ENCODE measurements at regions not wholly inside any gene's neighbourhood (a gene's known extent, or its start where the extent isn't known, plus 50 kb on each side); places are given as distances from the start of the nearest gene placed in this dataset.

DNA sequence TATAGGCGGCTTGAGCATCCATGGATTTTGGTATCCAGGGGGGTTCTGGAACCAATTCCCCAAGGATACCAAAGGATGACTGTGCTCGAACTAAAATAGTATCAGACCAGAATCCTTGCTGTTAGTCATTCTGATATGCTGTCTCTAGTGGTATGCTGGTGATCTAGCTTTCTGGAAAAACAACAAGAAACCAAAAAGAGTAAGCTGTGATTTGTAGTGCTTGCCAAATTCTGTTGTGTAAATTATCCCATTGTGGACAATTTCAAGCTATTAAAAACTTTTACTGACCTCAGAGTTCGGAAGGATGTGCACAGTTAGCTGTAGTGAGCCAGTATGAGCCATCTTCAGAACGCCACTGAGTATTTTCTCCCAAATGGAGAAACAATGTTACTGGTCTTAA lies 99.0 kb upstream of the FBN2 start:
- intact Hi-C loops (cut with DNase I; ENCODE audit: low total_unique reads), result no loop called here
- Histone ChIP-seq H3K36me3 (no peaks in the 10 kb centered on the region), H3K4me3 (no peak overlapping the region), H3K9me3 (no peaks in the 10 kb centered on the region), H3K27ac (no peak overlapping the region), H3K4me1 (no peaks in the 10 kb centered on the region), H3K27me3 (no peaks in the 10 kb centered on the region)
- TF ChIP-seq POLR2A (IDR thresholded peaks at IDR 0.05), result no peak
- TF ChIP-seq, protein P1, sequence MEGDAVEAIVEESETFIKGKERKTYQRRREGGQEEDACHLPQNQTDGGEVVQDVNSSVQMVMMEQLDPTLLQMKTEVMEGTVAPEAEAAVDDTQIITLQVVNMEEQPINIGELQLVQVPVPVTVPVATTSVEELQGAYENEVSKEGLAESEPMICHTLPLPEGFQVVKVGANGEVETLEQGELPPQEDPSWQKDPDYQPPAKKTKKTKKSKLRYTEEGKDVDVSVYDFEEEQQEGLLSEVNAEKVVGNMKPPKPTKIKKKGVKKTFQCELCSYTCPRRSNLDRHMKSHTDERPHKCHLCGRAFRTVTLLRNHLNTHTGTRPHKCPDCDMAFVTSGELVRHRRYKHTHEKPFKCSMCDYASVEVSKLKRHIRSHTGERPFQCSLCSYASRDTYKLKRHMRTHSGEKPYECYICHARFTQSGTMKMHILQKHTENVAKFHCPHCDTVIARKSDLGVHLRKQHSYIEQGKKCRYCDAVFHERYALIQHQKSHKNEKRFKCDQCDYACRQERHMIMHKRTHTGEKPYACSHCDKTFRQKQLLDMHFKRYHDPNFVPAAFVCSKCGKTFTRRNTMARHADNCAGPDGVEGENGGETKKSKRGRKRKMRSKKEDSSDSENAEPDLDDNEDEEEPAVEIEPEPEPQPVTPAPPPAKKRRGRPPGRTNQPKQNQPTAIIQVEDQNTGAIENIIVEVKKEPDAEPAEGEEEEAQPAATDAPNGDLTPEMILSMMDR (IDR thresholded peaks at IDR 0.05), result no peak
- no peak for TF ChIP-seq POLR2AphosphoS5 (IDR thresholded peaks at IDR 0.05)
- no peak for DNase-seq (ENCODE audit: low spot score in 2 of 2)

DNA sequence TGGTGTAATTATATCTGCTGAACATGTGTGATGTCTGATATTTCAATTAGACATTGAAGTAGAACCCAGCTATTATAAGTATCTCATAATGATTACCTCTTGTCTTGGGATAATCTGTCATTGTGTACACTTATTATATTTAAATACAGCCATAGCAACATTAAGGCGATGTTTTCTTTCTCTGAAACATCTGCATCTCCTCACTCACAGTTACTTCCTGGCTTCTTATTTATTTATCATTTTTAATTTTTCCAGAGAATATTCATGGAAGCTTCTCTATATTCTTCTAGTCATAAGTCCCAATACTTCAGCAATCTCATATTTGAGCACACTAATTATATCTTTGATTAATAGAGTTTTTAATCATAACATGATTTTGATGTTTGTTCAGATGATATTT lies 103.8 kb upstream of the FBN2 start:
- no peak overlapping the region for H3K27ac ChIP-seq
- no peaks in the 10 kb centered on the region for H3K27me3 ChIP-seq
- TF ChIP-seq POLR2A (IDR thresholded peaks at IDR 0.05), result no peak
- no peak for TF ChIP-seq POLR2AphosphoS5 (IDR thresholded peaks at IDR 0.05)
- TF ChIP-seq, protein P1 (IDR thresholded peaks at IDR 0.05), result no peak
- no peak for DNase-seq (ENCODE audit: low spot score in 2 of 2)
- no peaks in the 10 kb centered on the region for H3K9me3 ChIP-seq
- no peaks in the 10 kb centered on the region for H3K36me3 ChIP-seq
- intact Hi-C loops (cut with DNase I; ENCODE audit: low total_unique reads), result no loop called here
- no peak overlapping the region for H3K4me3 ChIP-seq
- H3K4me1 ChIP-seq, result no peaks in the 10 kb centered on the region

DNA sequence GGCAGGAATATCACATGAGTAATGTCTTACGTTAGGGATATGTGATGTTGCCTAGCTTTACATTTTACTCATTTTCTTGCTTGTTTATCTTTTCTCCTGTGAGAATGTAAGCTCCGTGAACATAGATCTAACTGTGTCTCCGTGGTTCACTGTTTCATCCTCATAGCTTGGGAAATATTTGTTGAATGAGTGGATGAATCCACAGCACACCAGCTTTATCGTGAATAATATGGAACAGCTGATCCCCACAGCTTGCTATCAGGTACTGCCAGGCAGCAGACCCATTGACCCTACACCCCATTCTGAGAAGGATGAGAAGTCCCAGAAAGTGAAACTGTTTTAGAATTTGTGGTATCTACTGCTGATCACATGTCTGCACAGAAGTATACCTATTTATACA lies 106.8 kb upstream of the FBN2 start:
- Histone ChIP-seq H3K4me1 (no peaks in the 10 kb centered on the region), H3K36me3 (no peaks in the 10 kb centered on the region), H3K27ac (no peak overlapping the region), H3K27me3 (no peaks in the 10 kb centered on the region), H3K4me3 (no peak overlapping the region), H3K9me3 (no peaks in the 10 kb centered on the region)
- intact Hi-C loops (cut with DNase I; ENCODE audit: low total_unique reads), result no loop called here
- DNase-seq (ENCODE audit: low spot score in 2 of 2), result no peak
- TF ChIP-seq, protein P1 (IDR thresholded peaks at IDR 0.05), result no peak
- TF ChIP-seq POLR2AphosphoS5 (IDR thresholded peaks at IDR 0.05) (no peak), POLR2A (IDR thresholded peaks at IDR 0.05) (no peak)

DNA sequence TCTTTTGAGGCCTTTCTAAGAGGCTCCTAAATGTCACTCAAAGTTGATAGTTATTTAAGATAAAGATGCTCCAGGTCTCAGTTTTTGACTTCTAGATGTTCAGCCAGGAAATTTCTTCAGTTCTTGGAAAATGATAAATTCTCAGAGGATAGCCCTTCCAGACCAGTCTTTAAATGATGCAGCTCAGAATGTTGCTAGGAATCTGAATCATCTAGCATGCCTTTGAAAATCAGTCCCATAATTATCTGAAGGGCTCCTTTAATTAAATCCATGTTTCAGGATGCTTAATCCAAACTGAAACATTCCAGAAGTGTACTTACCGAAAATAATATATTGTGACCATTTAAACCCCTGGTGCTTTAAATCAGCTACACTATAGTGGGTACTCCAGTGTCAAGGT lies 107.5 kb upstream of the FBN2 start:
- Histone ChIP-seq H3K4me3 (no peak overlapping the region), H3K36me3 (no peaks in the 10 kb centered on the region), H3K9me3 (no peaks in the 10 kb centered on the region), H3K27ac (no peak overlapping the region), H3K27me3 (no peaks in the 10 kb centered on the region), H3K4me1 (no peaks in the 10 kb centered on the region)
- TF ChIP-seq POLR2A (IDR thresholded peaks at IDR 0.05) (no peak), POLR2AphosphoS5 (IDR thresholded peaks at IDR 0.05) (no peak)
- TF ChIP-seq, protein P1 (IDR thresholded peaks at IDR 0.05), result no peak
- no peak for DNase-seq (ENCODE audit: low spot score in 2 of 2)
- intact Hi-C loops (cut with DNase I; ENCODE audit: low total_unique reads), result no loop called here

DNA sequence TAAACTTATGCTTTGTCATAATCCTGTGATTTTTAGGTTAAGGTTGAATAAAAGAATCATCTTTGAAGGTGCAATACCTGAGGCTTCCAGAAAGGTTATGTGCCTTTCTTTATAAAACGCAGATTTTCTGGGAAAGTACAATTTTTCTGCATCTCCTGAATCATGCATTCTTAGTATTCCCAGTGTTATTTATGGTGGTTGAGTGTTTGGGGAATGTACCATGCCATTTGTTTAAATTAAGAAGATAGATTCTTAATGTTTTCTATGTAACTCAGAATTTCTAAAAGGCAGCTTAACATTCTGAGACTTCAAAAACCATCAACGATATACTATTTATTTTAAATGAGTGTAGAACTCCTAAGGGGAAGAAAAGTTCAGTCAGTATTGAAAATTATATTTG lies 108.1 kb upstream of the FBN2 start:
- H3K27ac ChIP-seq, result no peak overlapping the region
- intact Hi-C loops (cut with DNase I; ENCODE audit: low total_unique reads), result no loop called here
- TF ChIP-seq, protein P1 (IDR thresholded peaks at IDR 0.05), result no peak
- no peak for TF ChIP-seq POLR2A (IDR thresholded peaks at IDR 0.05)
- no peak for TF ChIP-seq POLR2AphosphoS5 (IDR thresholded peaks at IDR 0.05)

More for the DNA sequence above, 108.1 kb upstream of the FBN2 start:
- Histone ChIP-seq H3K27me3 (no peaks in the 10 kb centered on the region), H3K9me3 (no peaks in the 10 kb centered on the region), H3K4me1 (no peaks in the 10 kb centered on the region), H3K4me3 (no peak overlapping the region), H3K36me3 (no peaks in the 10 kb centered on the region)
- no peak for DNase-seq (ENCODE audit: low spot score in 2 of 2)
